Mesendoderm (in vitro differentiated cells): ENCODE measurements at regions not wholly inside any gene's neighbourhood (a gene's known extent, or its start where the extent isn't known, plus 50 kb on each side); places are given as distances from the start of the nearest gene placed in this dataset.
"Not testable (repeated sequence)": the region's sequence is repeated elsewhere in the genome, so short reads cannot be mapped to it uniquely, and the experiment has no call there.

Experiments
- DNase-seq: peaks from one replicate; pipeline ENCODE4 v3.0.0; 2013
- H2AK5ac ChIP-seq: 2 replicates; pipeline ENCODE4 v1.6.1; 2013; ENCODE audit warnings: low read length, inconsistent platforms
- H2BK120ac ChIP-seq: 2 replicates; pipeline ENCODE4 v1.6.1; 2013; ENCODE audit warnings: low read depth, mild to moderate bottlenecking, low read length, moderate library complexity, mixed read lengths
- H2BK15ac ChIP-seq: replicated peaks from 2 replicates; pipeline ENCODE4 v1.6.1; 2013; ENCODE audit warnings: low read depth, mild to moderate bottlenecking, moderate library complexity
- H2BK5ac ChIP-seq: 2 replicates; pipeline ENCODE4 v1.6.1; 2013; ENCODE audit warnings: low read length, inconsistent platforms
- H3K18ac ChIP-seq: 2 replicates; pipeline ENCODE4 v1.6.1; 2013; ENCODE audit warnings: mild to moderate bottlenecking, low read length, mixed read lengths
- H3K23ac ChIP-seq: one replicate; pipeline ENCODE4 v1.6.1; 2013; ENCODE audit warnings: low read length
- H3K27ac ChIP-seq: 2 replicates; pipeline ENCODE4 v1.5.1; 2013; ENCODE audit warnings: low read depth, mild to moderate bottlenecking, inconsistent platforms, low read length, moderate library complexity
- H3K27me3 ChIP-seq: 2 replicates; pipeline ENCODE4 v1.6.1; 2013; ENCODE audit warnings: low read length, control low read depth, mild to moderate bottlenecking, inconsistent platforms; ENCODE audit not compliant: insufficient read depth, poor library complexity
- H3K36me3 ChIP-seq: 2 replicates; pipeline ENCODE4 v1.6.1; 2013; ENCODE audit warnings: low read length, inconsistent platforms; ENCODE audit not compliant: control insufficient read depth, insufficient read depth
- H3K4ac ChIP-seq: one replicate; pipeline ENCODE4 v1.6.1; 2013; ENCODE audit warnings: low read depth, mild to moderate bottlenecking, low read length, moderate library complexity
- H3K4me1 ChIP-seq: 2 replicates; pipeline ENCODE4 v1.6.1; 2013; ENCODE audit warnings: low read depth, low read length, inconsistent platforms; ENCODE audit not compliant: control insufficient read depth
- H3K4me2 ChIP-seq: 2 replicates; pipeline ENCODE4 v1.6.1; 2013; ENCODE audit warnings: low read length
- H3K4me3 ChIP-seq: 2 replicates; pipeline ENCODE4 v1.5.1; 2013; ENCODE audit warnings: mild to moderate bottlenecking, low read length
- H3K56ac ChIP-seq: one replicate; pipeline ENCODE4 v1.6.1; 2013; ENCODE audit warnings: low read length
- H3K79me1 ChIP-seq: 2 replicates; pipeline ENCODE4 v1.6.1; 2013; ENCODE audit warnings: low read length, inconsistent platforms
- H3K79me2 ChIP-seq: 2 replicates; pipeline ENCODE4 v1.6.1; 2013; ENCODE audit warnings: mild to moderate bottlenecking, low read length; ENCODE audit not compliant: control insufficient read depth, insufficient read depth
- H3K9ac ChIP-seq: 2 replicates; pipeline ENCODE4 v1.6.1; 2013; ENCODE audit warnings: low read length, inconsistent platforms
- H4K5ac ChIP-seq: one replicate; pipeline ENCODE4 v1.6.1; 2013; ENCODE audit warnings: low read length
- H4K8ac ChIP-seq: one replicate; pipeline ENCODE4 v1.6.1; 2013; ENCODE audit warnings: low read depth, mild to moderate bottlenecking, control low read depth, low read length, moderate library complexity
- WGBS: extraction: QIAGEN DNeasy Blood & Tissue Kit; methylation state at CpG from one replicate; pipeline ENCODE4 v1.1.7; 2013; ENCODE audit warnings: low lambda C conversion rate, missing lambda C conversion rate; ENCODE audit not compliant: insufficient coverage; ENCODE audit errors: extremely low coverage; 5-methylcytosine and 5-hydroxymethylcytosine counted together

DNA sequence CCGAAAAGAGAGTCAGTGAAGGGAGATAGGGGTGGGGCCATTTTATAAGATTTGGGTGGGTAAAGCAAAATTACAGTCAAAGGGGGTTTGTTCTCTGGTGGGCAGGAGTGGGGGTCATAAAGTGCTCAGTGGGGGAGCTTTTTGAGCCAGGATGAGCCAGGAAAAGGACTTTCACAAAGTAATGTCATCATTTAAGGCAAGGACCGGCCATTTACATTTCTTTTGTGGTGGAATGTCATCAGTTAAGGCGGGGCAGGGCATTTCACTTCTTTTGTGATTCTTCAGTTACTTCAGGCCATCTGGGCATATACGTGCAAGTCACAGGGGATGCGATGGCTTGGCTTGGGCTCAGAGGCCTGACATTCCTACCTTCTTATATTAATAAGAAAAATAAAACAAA is 511.6 kb downstream of the GRIN2A start:
- peak; percentile 36 for DNase-seq
- not testable (repeated sequence) for H3K36me3 ChIP-seq, H3K27ac ChIP-seq, H3K4me2 ChIP-seq, H3K79me1 ChIP-seq, H4K5ac ChIP-seq, H4K8ac ChIP-seq, H3K4me3 ChIP-seq, H2AK5ac ChIP-seq, H2BK15ac ChIP-seq, H2BK120ac ChIP-seq, H3K18ac ChIP-seq, H3K56ac ChIP-seq, H3K4ac ChIP-seq, H3K23ac ChIP-seq, H3K9ac ChIP-seq, H3K27me3 ChIP-seq, H3K4me1 ChIP-seq, H2BK5ac ChIP-seq, H3K79me2 ChIP-seq
- WGBS: no CpG with 5 or more reads among the region's 5 CpGs

DNA sequence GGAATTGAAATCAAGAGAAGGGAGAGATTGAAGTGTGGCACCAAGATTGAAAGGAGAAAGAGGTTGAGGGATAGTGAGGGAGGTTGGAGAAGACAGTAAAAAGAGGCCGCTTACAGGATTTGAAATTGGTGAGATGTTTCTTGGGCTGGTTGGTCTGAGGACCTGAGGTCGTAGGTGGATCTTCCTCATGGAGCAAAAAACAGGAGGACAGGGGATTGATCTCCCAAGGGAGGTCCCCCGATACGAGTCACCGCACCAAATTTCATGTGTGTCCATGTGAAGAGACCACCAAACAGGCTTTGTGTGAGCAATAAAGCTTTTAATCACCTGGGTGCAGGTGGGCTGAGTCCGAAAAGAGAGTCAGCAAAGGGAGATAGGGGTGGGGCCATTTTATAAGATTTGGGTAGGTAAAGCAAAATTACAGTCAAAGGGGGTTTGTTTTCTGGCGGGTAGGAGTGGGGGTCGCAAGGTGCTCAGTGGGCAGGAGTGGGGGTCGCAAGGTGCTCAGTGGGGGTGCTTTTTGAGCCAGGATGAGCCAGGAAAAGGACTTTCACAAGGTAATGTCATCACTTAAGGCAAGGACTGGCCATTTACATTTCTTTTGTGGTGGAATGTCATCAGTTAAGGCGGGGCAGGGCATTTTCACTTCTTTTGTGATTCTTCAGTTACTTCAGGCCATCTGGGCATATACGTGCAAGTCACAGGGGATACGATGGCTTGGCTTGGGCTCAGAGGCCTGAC is 505.5 kb downstream of the GRIN2A start:
- H3K4ac ChIP-seq, H3K4me2 ChIP-seq, H2AK5ac ChIP-seq, H3K23ac ChIP-seq, H3K56ac ChIP-seq, H3K27ac ChIP-seq, H4K8ac ChIP-seq, H3K36me3 ChIP-seq, H3K9ac ChIP-seq, H2BK5ac ChIP-seq, H2BK120ac ChIP-seq, H3K27me3 ChIP-seq, H3K4me3 ChIP-seq, H4K5ac ChIP-seq, H3K4me1 ChIP-seq, DNase-seq, H3K79me2 ChIP-seq, H3K79me1 ChIP-seq, H3K18ac ChIP-seq, H2BK15ac ChIP-seq: not testable (repeated sequence)
- WGBS: no CpG with 5 or more reads among the region's 12 CpGs

DNA sequence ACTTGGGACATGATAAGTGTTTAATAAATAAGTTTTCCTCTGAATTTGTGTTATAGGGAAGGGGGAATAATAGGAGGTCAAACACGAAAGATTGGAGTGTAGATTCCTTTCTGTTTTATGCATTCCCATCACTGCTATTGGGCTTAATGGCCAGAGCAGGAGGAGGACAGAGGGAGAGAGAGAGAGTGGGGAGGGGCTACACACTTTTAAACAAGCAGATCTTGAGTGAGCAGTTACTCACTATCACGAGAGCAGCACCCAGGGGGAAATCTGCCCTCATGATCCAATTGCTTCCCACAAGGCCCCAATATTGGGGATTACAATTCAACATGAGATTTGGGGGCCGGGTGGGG is 505.0 kb downstream of the GRIN2A start:
- Histone ChIP-seq H3K4me3 (no peak overlapping the region), H4K8ac (no peak overlapping the region), H3K4me2 (no peak overlapping the region), H2AK5ac (no peak overlapping the region), H3K79me2 (no peaks in the 10 kb centered on the region), H4K5ac (no peak overlapping the region), H3K36me3 (no peaks in the 10 kb centered on the region), H3K79me1 (no peaks in the 10 kb centered on the region), H3K56ac (no peak overlapping the region), H3K27me3 (no peaks in the 10 kb centered on the region), H3K23ac (no peak overlapping the region), H3K4ac (no peak overlapping the region), H2BK15ac (no peak overlapping the region), H3K27ac (peak overlapping the region; percentile 45), H3K9ac (no peak overlapping the region), H3K4me1 (peaks cover 2% of the 10 kb centered on the region), H2BK120ac (no peak overlapping the region), H2BK5ac (no peak overlapping the region), H3K18ac (peak overlapping the region; percentile 92)
- no CpG with 5 or more reads among the region's 3 CpGs for WGBS
- peak; percentile 50 for DNase-seq

DNA sequence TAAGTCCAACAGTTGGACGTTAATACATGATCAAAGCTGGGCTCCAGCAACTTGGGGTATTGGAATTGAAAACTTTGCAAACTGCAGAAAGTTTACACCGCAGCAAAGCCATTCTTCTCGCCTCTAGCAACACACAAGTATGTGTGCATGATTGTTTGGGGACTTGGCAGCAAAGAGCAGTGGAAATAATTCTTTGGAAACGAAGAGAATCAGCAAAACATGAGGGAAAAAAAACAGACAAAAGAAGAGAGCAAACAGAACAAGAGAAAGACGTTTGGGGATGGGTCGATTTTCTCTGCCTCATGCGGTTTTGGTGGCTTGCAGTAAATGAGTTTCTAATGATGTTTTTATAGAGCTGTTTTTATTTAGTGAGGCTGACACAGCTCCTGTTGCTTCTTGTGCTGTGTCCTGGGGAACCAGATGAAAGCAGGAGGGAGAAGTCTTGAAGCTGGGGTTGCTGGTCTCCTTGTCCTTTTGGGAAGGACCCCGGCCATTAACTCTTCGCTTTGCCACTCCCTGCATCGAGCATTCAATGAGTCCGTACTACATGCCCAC is 502.9 kb downstream of the GRIN2A start:
- no peaks in the 10 kb centered on the region for H3K79me1 ChIP-seq
- no peak overlapping the region for H3K9ac ChIP-seq
- H4K5ac ChIP-seq: no peak overlapping the region
- H3K4me1 ChIP-seq: peaks cover 2% of the 10 kb centered on the region
- H3K23ac ChIP-seq: no peak overlapping the region
- H3K27me3 ChIP-seq: no peaks in the 10 kb centered on the region
- H3K79me2 ChIP-seq: no peaks in the 10 kb centered on the region
- H2BK15ac ChIP-seq: no peak overlapping the region
- no peak overlapping the region for H3K4me3 ChIP-seq
- H3K4ac ChIP-seq: no peak overlapping the region
- H3K36me3 ChIP-seq: no peaks in the 10 kb centered on the region
- H3K4me2 ChIP-seq: no peak overlapping the region
- H3K18ac ChIP-seq: no peak overlapping the region
- H2BK5ac ChIP-seq: no peak overlapping the region
- WGBS: no CpG with 5 or more reads among the region's 11 CpGs
- H2BK120ac ChIP-seq: no peak overlapping the region
- H3K27ac ChIP-seq: no peak overlapping the region
- peak overlapping the region; percentile 34 for H3K56ac ChIP-seq
- H4K8ac ChIP-seq: no peak overlapping the region
- H2AK5ac ChIP-seq: no peak overlapping the region
- no peak for DNase-seq

DNA sequence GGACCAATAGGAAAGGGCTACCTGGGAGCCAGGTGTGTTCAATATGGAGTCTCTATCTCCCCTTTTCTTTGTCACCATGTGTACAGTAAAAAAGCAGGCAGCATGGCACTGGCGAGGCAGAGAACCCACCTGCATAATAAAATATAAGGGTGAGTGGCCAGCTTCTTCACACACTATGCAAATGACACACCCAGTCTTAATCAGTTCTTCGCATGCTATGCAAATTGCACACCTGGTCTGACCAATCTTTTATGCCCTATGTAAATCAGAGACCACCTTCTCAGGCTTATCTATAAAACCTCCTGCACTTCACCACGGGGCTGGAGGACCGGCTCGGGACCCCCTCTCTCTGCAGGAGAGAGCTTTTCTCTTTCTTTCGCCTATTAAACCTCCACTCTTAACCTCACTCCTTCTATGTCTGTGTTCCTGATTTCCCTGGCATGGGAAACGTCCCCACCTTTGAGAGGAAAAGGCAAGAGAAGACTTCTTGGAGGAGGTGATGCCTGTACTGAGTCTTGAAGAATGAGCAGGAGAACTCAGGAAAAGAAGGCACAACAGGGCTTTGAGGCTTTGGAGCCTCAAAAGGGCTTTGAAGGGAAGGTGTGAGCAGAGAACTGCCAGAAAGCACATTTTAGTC is 502.1 kb downstream of the GRIN2A start:
- Histone ChIP-seq H3K4me1 (peaks cover 2% of the 10 kb centered on the region), H3K36me3 (no peaks in the 10 kb centered on the region), H3K27ac (no peak overlapping the region), H3K4ac (no peak overlapping the region), H3K18ac (no peak overlapping the region), H2BK120ac (no peak overlapping the region), H2BK5ac (no peak overlapping the region), H3K23ac (no peak overlapping the region), H4K8ac (no peak overlapping the region), H4K5ac (no peak overlapping the region), H3K4me2 (no peak overlapping the region), H2BK15ac (no peak overlapping the region), H3K9ac (no peak overlapping the region), H3K79me1 (no peaks in the 10 kb centered on the region), H3K56ac (no peak overlapping the region), H2AK5ac (no peak overlapping the region), H3K79me2 (no peaks in the 10 kb centered on the region), H3K27me3 (no peaks in the 10 kb centered on the region), H3K4me3 (no peak overlapping the region)
- WGBS: no CpG with 5 or more reads among the region's 7 CpGs
- no peak for DNase-seq
